WERI-Rb-1 (cell line): ENCODE measurements at regions not wholly inside any gene's neighbourhood (a gene's known extent, or its start where the extent isn't known, plus 50 kb on each side); places are given as distances from the start of the nearest gene placed in this dataset.

Experiments used
- DNase-seq: peaks from one replicate; pipeline ENCODE4 v3.0.0-alpha.2; 2020
- H3K27ac ChIP-seq: fragments of 250-450 bp; sonication (Bioruptor Pico); 2 replicates; pipeline ENCODE4 v1.5.1; 2020; ENCODE audit warnings: mild to moderate bottlenecking, moderate library complexity
- H3K27me3 ChIP-seq: fragments of 250-450 bp; sonication (Bioruptor Pico); 2 replicates; pipeline ENCODE4 v1.5.1; 2021; ENCODE audit warnings: mild to moderate bottlenecking, low read depth, moderate library complexity; ENCODE audit not compliant: insufficient read depth, severe bottlenecking
- H3K36me3 ChIP-seq: fragments of 250-450 bp; sonication (Bioruptor Pico); 2 replicates; pipeline ENCODE4 v1.5.1; 2020; ENCODE audit warnings: mild to moderate bottlenecking, moderate library complexity
- H3K4me3 ChIP-seq: 2 replicates; pipeline ENCODE4 v1.5.1; 2011; ENCODE audit warnings: low read depth, mild to moderate bottlenecking, control low read depth, low read length
- H3K9me3 ChIP-seq: fragments of 250-450 bp; sonication (Bioruptor Pico); 2 replicates; pipeline ENCODE4 v1.5.1; 2021; ENCODE audit warnings: mild to moderate bottlenecking, moderate library complexity; ENCODE audit not compliant: severe bottlenecking
- CTCF ChIP-seq: IDR thresholded peaks from 2 replicates; pipeline ENCODE4 v1.5.1; 2011; ENCODE audit warnings: low read depth, mild to moderate bottlenecking, control low read depth, inconsistent platforms, low read length

DNA sequence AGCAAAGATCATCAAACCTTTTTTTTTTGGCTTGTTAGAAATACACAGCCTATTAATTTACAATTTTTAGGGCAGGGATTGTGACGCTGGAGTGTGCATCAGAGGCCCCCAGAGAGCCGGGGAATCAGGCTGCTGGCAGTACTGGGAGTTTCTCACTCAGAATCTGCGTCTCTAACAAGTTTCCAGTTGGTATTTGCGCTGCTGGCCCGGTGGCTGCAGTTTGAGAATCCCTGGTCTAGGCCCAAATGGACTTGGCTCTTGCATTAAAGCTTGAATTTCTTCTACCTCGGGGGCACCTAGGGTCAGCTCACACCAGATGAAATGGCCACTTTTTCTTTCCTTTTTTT is 150.9 kb upstream of the CIBAR2 start:
- Histone ChIP-seq H3K4me3 (no peak overlapping the region), H3K36me3 (no peaks in the 10 kb centered on the region), H3K9me3 (no peaks in the 10 kb centered on the region), H3K27me3 (no peaks in the 10 kb centered on the region), H3K27ac (no peak overlapping the region)
- TF ChIP-seq CTCF = no peak
- no peak for DNase-seq

DNA sequence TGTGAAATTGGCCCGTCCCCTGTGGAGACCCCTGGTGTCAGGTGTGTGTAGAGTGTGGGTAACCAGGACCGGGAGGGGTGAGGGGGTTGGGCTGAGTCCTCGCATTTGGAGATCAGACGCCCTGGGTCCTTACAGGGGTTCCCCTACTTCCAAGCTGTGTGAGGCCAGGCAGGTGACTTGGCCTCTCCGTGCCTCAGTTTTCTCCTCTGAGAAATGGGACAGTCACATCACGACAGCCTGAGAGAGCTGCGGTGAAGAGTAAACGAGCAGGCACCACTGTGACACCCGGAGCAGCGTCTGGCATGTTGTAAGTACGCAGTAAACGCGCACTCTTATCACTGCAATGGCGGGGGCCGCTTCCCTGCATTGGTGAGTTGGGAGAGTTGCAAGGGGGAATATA is 152.5 kb upstream of the CIBAR2 start:
- Histone ChIP-seq H3K27me3 (no peaks in the 10 kb centered on the region), H3K4me3 (no peak overlapping the region), H3K27ac (no peak overlapping the region), H3K9me3 (no peaks in the 10 kb centered on the region), H3K36me3 (no peaks in the 10 kb centered on the region)
- no peak for DNase-seq
- no peak for TF ChIP-seq CTCF

- H3K4me3 ChIP-seq = no peak overlapping the region
- H3K27me3 ChIP-seq = no peaks in the 10 kb centered on the region
- H3K9me3 ChIP-seq = no peaks in the 10 kb centered on the region
- no peak for TF ChIP-seq CTCF
- no peak overlapping the region for H3K27ac ChIP-seq
- H3K36me3 ChIP-seq = no peaks in the 10 kb centered on the region
- no peak for DNase-seq
Measured at GRCh38 chr16:85265161-85265784, 153.0 kb upstream of the CIBAR2 start.

DNA sequence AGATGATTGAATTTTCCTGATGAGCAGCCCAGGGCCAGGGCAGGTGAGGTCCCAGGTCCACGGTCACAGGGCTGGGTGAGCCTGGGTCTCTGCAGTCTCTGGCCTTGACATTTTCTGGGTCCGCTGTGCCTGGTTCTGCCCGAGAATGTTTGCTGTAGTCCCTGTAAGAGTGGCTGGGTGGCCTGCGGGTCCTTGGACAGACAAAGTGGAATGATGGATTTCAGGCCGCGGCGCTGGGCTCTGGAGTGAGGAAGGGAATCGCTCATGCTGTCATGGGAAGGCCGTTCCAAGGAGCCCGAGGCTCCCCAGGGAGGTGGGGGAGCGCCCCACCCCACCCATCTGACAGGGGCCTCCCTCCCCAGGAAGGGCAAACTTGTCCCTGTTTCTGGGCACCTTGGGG is 153.5 kb upstream of the CIBAR2 start:
- H3K27ac ChIP-seq = no peak overlapping the region

GRCh38 chr16:85266857-85267256 is 154.6 kb upstream of the CIBAR2 start:
- no peak for TF ChIP-seq CTCF
- H3K27ac ChIP-seq = peak overlapping the region; percentile 50; the same call in 1 of the 2 replicates
- no peaks in the 10 kb centered on the region for H3K9me3 ChIP-seq
- H3K36me3 ChIP-seq = no peaks in the 10 kb centered on the region
- DNase-seq = peak; percentile 37
- no peak overlapping the region for H3K4me3 ChIP-seq
- no peaks in the 10 kb centered on the region for H3K27me3 ChIP-seq

More for the DNA sequence above, 153.5 kb upstream of the CIBAR2 start:
- no peak for TF ChIP-seq CTCF
- H3K27me3 ChIP-seq = no peaks in the 10 kb centered on the region
- no peaks in the 10 kb centered on the region for H3K9me3 ChIP-seq
- H3K4me3 ChIP-seq = no peak overlapping the region
- DNase-seq = no peak
- H3K36me3 ChIP-seq = no peaks in the 10 kb centered on the region

- no peak for DNase-seq
- H3K27ac ChIP-seq = no peak overlapping the region
- no peak for TF ChIP-seq CTCF
- H3K9me3 ChIP-seq = no peaks in the 10 kb centered on the region
- no peak overlapping the region for H3K4me3 ChIP-seq
- no peaks in the 10 kb centered on the region for H3K27me3 ChIP-seq
- H3K36me3 ChIP-seq = no peaks in the 10 kb centered on the region
Measured at GRCh38 chr16:85267414-85267945, 155.2 kb upstream of the CIBAR2 start.
